SH-SY5Y (cell line): ENCODE measurements at regions not wholly inside any gene's neighbourhood (a gene's known extent, or its start where the extent isn't known, plus 50 kb on each side); places are given as distances from the start of the nearest gene placed in this dataset.

Experiments
- GATA2 ChIP-seq: IDR thresholded peaks from 2 replicates; pipeline ENCODE4 v1.6.1; 2011; ENCODE audit warnings: mild to moderate bottlenecking, low read depth, low read length
- GATA3 ChIP-seq: IDR thresholded peaks from 2 replicates; pipeline ENCODE4 v1.6.1; 2011; ENCODE audit warnings: low read depth, mild to moderate bottlenecking, low read length, moderate library complexity

DNA sequence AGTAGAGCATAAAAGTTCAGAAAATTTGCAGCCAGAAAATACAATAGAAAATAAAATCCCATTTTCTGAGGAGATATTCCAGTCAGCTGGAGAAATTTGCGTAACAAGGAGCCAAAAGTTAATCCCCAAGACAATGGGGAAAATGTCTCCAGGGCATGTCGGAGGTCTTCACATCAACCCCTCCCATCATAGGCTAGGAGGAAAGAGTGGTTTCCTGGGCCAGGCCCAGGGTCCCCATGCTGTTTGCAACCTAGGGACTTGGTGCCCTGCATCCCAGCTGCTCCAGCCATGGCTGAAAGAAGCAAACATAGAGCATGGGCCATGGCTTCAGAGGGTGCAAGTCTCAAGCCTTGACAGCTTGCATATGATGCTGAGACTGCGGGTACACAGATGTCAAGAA is 255.0 kb downstream of the DTWD2 start:
- no peak for TF ChIP-seq GATA2
- no peak for TF ChIP-seq GATA3
